HG02852 (cell line): ENCODE measurements at regions not wholly inside any gene's neighbourhood (a gene's known extent, or its start where the extent isn't known, plus 50 kb on each side); places are given as distances from the start of the nearest gene placed in this dataset.
"Not testable (repeated sequence)": the region's sequence is repeated elsewhere in the genome, so short reads cannot be mapped to it uniquely, and the experiment has no call there.

ENCODE experiments used
- ATAC-seq: cut with Tn5 transposase; IDR thresholded peaks from one replicate; pipeline ENCODE4 v1.9.1; 2021; ENCODE audit warnings: mild to moderate bottlenecking, moderate library complexity; ENCODE audit not compliant: unreplicated experiment

DNA sequence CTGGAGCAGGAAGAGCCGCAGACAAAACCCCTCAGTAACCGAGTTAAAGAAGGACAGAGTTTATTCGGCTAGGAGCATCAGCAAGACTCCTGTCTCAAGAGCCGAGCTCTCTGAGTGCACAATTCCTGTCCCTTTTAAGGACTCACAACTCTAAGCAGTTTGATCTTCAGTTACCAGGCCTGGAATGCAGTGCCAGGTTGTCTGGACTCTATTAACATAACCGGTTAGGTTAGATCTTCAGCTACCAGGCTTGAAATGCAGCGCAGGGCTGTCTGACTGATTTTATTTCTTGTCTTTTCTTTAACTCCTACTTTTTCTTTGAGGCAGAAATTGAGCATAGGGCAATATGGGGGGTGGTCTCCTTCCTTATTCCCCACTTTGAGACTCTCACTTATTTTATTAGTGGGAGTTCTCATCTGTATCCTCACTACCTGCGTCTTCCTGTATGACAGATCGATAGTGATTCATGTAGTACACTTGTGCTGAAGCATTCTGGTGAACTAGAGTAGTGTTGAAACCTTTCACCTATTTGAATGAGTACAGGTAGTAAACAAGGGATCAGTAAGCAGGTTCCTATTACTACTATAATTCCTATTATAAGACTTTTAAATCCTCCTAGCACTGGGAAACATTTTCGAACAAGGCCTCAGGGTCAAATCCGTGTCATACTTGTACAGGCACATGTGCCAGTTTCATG is 325.0 kb downstream of the CGGBP1 start:
- no peak for ATAC-seq

DNA sequence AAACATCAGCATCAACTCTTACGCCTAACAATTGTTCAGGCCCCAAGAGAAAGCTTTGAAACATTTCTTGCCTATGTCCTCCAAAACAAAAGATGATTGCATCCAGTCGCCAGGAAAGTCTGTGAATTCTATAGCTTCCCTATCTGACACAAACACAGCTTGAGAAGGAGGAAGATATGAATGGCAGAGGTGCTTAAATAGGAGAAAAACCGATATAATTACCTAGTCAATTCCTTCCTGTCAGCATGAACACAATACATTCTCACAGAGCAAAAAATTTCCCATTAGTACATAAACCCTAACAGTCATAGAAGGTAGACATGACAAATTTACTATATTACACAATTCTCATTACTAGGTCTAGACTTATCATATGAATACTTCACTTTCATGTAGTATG is 326.5 kb downstream of the CGGBP1 start:
- no peak for ATAC-seq

DNA sequence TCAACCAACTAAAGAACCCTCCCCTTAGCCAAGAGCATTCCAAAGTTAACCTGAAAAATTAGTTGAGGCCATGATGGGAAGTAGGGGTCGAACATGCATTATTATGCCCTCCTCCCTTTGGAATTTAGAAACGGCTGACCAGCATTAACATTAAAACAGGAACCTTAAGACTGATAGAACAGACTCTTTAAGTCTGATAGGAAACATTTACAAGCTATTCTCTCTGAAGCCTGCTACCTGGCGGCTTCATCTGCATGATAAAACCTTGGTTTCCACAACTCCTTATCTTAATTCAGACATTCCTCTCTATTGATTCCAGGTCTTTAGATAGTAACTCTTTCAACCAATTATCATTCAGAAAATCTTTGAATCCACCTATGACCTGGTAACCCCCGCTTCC is 331.0 kb downstream of the CGGBP1 start:
- ATAC-seq: no peak

DNA sequence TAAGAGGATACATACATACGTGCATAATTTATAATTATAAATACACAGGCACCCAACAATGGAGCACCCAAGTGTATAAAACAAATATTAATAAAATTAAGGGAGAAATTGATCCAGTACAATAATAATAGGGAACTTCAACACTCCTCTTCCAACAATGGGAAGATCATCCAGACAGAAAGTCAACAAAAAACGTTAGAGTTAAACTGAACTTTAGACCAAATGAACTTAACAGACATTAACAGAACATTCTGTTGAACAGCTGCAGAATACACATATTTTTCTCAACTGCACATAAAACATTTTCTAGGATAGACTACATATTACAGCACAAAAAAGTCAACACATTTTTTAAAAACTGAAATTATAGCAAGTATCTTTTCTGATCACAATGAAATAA is 339.7 kb downstream of the CGGBP1 start:
- no peak for ATAC-seq

DNA sequence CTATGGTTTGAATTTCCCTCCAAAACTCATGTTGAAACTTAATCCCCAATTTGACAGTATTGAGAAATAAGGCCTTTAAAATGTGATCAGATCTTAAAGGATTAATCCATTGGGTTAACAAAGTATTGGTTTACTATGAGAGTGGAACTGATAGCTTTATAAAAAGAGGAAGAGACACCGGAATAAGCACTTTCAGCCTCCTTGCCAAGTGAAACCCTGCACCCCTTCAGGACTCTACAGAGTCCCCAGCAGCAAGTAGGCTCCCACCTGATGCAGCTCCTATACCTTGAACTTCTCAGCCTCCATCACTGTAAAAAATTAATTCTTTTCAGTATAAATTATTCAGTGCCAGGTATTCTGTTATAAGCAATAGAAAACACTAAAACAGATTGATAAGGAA is 348.3 kb downstream of the CGGBP1 start:
- no peak for ATAC-seq

DNA sequence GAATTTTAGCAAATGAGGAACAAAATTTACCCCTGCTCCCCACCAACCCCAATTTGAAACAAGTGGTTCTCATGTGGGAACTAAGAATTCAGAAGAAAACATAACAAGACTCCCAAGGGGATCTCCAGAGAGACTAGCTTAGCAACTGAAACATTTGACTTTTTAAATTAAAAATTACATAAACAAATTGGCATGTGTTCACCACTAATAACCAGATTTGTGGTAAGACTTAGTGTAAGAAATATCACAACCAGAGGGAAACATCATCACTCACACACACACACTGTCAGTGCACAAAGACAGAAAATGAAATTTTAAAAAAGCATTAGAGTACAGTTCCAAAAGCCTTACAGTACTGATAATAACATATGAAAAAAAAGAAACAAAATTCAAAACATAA is 348.8 kb downstream of the CGGBP1 start:
- no peak for ATAC-seq

DNA sequence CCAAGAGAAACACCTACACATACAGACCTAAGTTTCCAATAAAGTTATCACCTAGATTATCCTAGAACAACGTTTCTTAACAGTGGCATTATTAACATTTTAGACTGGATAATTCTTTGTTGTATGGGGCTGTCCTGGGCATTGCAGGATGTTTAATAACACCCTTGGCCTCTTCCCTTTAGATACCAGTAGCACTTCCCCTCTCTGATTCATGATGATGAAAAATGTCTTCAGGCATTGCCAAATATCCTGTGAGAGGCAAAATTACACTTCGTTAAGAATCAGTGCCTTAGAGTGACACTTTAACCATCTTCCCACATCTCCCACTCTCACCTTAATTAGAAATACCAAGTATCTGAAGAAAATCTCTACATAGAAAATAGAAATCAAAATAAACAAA is 352.6 kb downstream of the CGGBP1 start:
- ATAC-seq: no peak

DNA sequence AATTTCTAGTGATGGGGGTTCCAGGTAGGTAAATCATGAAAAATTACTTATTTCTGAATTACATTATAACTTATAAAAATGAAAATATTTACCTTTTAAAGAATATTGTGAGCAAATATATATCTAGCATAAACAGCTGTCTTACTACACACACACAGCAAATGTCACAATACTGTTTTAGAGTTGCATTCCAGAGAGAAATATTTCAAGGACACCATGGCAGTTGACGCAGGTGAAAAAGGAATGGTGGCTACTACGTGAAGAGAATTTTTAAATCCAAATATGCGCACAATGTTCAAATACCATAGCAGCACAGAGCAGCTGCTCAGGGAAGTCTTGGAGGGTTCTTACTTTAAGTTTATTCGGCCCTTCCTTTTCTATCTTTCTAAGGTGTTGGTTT is 356.2 kb downstream of the CGGBP1 start:
- no peak for ATAC-seq

DNA sequence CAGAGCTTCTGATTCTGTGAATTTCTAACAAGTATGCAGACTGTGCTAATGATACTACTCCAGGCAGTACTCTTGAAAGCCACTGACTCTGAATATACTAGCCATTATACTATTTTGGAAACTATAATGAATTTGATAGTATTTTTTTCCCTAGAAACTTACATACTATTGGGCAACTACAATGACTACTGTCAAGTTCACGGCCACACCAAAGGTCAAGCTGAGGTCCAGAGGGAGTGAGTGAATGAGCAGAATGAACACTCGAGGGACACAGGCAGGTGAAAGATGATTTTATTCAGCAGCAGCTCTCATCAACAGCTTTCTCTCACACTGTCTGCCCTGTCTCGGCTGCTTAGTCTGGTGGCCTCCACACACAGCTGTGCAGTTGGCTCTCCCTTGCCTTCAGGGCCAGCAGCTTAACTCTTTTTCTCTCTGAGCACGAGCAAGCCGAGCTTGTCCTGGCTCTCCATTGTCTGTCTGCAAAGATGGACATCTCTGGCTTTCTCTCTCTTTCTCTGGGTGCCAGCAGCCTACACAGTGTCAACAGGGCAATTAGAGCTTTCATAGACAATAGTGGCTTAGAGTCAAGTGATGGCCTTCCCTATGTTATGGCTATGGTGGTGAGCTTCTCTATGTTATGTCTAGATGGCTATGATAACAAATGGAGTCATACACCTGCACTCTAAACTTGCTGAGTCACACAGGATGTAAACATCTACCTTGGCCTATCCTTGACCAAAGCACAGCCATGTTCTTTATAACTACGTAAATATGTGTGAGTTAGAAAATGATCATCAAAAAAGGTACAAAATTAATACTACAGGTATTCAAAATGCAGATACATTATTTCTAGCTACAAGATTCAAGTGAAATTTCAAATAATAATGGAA is 362.4 kb downstream of the CGGBP1 start:
- no peak for ATAC-seq

DNA sequence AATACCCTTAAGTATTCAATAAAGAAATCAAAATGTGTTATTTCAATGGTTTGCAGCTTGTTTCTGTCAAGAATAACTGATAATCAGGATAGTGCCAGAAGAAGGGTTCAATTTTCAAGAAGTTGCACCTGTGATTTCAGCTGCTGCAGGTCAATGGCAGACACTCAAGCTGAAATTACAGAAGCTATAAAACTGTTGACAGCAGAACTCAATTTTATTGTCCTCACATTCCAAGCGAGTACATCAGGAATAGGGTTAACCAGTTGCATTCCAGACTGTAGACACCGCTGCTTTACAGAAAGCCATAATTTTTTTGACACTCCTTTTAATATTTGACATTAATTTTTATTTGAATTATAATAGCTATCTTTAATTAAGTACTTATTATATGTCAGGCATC is 364.1 kb downstream of the CGGBP1 start:
- ATAC-seq: no peak

DNA sequence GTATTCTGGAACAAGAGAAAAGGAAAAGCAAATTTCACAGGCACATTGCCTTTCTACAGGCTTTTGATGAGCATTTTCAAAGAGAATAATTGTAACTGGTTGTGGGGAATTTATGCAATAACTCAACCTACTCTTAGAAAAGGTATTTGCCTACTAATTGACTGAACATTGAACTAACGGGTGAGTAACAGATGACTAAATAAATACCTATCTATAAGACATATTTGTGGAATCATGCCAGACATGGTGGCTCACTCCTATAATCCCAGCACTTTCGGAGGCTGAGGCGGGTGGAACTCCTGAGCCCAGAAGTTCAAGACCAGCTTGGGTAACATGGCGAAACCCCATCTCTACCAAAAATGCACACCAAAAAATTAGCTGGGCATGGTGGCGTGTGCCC is 367.7 kb downstream of the CGGBP1 start:
- ATAC-seq: no peak

DNA sequence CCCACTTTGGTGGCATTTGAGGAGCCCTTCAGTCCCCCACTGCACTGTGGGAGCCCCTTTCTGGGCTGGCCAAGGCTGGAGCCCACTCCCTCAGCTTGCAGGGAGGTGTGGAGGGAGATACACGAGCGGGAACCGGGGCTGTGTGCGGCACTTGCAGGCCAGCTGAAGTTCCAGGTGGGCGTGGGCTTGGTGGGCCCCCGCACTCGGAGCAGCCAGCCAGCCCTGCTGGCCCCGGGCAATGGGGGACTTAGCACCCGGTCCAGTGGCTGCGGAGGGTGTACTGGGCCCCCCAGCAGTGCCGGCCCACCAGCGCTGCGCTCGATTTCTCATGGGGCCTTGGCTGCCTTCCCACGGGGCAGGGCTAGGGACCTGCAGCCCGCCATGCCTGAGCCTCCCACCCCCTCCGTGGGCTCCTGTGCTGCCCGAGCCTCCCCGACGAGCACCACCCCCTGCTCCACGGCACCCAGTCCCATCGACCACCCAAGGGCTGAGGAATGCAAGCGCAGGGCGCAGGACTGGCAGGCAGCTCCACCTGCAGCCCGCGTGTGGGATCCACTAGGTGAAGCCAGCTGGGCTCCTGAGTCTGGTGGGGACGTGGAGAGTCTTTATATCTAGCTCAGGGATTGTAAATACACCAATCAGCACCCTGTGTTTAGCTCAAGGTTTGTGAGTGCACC is 379.7 kb downstream of the CGGBP1 start:
- ATAC-seq: not testable (repeated sequence)

DNA sequence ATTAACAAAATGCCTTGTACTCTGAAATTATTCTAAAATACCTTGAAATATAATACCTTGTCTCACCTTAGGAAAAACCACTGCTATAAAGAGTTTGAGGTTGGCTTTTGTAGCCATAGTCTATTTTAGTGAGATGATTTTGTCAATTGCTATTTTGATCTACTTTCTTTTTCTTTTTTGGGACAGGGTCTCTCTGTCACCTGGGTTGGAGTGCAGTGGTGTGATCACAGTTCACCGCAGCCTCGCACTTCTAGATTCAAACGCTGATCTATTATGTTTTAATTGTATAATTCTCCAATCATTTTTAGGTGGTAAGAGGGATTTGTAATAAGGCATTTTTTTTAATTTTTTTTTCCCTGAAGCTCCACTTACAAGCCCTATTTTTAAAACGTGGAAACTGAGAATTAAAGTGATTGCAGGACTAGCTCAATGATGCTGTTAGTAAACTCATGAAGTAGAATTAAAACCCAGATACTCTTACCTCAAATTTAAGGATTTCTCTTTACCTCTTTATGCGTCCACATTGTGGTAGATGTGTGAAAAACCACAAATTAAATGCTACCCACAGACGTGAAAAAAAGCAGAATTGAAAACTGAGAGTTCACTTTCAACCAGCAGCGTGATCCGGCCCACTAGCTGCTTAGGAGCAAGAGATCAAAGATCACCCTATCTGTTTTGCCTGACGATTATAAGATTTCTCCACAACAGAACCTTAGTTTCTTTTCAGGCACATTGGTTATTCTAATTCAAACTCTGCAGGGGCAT is 384.2 kb downstream of the CGGBP1 start:
- ATAC-seq: peak; percentile 99

DNA sequence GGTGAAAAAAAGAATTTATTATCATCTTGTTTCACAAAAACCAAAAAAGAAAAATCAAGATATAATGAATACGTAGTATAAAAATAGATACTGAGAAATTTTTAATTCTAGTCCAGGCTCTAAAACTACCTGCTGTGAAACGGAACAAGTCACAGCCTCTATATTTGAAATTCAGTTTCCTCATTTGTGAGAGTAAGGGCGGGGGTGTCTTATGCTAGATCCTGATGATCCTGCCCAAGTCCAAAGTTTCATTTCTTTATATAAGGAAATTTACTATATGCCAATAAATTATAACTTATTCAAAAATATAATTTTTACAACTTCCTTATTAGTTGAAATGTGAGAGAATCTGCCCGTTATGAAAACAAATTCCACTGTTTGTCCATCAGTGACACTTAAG is 385.7 kb downstream of the CGGBP1 start:
- no peak for ATAC-seq

DNA sequence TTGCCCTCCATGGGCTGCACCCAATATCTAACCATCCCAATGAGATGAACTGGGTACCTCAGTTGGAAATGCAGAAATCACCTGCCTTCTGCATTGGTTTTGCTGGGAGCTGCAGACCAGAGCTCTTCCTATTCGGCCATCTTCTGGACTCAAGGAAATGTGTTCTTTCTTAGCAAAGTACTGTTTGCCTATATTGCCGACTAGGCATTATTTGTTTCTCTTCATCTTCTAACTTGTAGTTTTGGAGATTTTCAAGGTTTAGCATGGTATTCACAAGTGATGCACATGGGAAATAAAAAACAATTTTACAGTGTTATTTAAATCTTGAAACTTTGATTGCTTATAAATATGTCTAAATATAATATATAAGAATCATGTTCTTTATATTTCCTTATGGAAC is 377.8 kb upstream of the POU1F1 start:
- no peak for ATAC-seq

DNA sequence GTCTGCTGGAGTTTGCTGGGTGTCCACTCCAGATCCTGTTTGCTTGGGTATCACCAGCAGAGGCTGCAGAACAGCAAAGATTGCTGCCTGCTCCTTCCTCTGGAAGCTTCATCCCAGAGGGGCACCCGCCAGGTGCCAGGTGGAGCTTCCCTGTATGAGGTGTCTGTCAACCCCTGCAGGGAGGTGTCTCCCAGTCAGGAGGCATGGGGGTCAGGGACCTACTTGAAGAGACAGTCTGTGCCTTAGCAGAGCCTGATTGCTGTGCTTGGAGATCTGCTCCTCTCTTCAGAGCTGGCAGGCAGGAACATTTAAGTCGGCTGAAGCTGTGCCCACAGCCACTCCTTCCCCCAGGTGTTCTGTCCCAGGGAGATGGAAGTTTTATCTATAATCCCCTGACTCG is 376.8 kb upstream of the POU1F1 start:
- not testable (repeated sequence) for ATAC-seq

DNA sequence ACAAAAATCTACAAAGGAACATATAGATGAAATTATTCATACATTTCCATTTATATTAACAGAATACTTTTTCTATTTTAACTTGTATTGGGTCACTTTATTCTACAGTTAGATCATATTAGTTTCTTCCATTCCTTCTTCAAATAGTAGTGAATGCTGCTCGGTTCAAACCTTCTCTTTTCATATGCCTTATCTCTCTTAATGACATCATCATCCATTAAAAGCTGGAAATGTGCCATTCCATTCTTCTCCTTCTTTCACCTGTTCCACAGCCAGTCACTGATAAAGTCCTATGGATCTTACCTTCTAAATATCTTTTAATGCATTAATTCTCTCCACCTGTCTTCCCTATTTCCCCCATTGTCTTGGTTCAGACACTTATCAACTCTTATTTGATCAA is 358.0 kb upstream of the POU1F1 start:
- ATAC-seq: no peak

DNA sequence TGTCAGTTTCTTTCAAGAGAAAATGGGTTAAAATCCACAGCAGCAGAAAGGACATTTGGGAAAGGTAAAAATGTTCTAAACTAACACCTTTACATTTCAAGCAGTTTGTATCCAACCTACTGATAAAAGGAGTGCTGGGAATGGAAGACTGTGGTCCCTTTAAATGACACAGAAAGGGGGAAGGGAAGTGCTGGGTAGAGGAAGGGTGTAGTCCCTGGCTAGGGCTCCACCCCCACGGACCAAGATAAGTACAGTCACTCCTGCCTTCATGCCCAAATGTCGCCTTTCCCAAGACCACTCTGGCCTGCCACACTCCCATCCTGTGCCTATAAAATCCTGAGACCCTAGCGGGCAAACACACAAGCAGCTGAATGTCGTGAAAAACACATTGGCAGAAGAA is 350.9 kb upstream of the POU1F1 start:
- no peak for ATAC-seq

DNA sequence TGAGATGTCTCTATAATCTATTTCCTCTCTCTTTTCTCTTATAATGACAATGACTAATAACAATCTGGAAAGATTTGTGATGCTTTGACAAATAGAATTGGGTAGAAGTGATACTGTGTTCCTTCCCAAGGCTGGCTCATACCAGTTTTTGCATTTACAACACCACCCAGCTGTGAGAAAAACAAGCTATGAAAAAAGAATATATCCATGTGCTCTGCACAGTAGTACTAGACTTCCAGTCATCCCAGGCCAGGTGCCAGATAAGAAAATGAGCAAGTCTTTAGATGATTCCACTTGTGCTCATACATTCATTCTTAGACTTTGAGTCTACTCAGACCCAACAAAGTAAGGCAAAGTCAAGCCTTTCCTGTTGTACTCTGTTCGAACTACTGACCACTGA is 350.2 kb upstream of the POU1F1 start:
- no peak for ATAC-seq

DNA sequence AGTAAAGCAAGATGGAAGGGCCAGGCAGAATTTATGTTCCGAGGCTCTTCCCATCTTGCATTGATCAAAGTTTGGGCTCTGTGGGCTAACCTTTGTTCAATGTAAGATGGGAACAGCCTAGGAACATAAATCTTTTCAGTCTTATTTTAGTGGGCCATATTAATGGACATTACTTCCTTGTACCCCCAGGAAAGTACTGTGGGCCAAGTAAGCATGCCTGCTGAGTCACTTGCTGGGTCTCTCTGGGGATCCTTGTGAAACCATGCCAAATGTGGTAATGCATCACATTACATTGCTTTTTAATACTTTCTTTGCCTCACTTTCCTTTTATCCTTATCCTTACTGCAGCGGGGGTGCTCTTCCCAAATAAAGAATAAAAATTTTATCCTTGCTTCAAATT is 349.5 kb upstream of the POU1F1 start:
- ATAC-seq: no peak

DNA sequence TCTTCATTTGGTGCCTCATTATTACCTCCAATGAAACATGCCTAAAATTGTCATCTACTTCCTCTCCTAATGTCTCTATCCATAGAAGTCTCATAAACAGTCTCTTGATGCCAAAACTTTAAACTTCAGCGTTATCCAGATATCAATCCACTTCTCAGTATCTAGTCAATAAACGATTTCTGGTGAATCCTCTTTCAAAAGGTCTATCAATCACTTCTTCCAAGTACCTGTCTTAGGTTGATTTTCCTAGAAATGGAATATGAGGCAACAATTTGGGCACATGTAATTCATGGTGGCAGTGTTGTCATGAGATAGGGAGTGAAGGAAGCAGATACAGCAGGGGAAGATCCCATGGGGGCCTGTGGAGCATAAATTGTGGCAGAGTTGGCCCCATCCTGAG is 348.5 kb upstream of the POU1F1 start:
- no peak for ATAC-seq
